NCI-H146 (cell line): ENCODE measurements at regions not wholly inside any gene's neighbourhood (a gene's known extent, or its start where the extent isn't known, plus 50 kb on each side); places are given as distances from the start of the nearest gene placed in this dataset.

ENCODE experiments used
- DNase-seq: peaks from one replicate; lab custom pipeline; 2025; lab: John Stamatoyannopoulos, UW

DNA sequence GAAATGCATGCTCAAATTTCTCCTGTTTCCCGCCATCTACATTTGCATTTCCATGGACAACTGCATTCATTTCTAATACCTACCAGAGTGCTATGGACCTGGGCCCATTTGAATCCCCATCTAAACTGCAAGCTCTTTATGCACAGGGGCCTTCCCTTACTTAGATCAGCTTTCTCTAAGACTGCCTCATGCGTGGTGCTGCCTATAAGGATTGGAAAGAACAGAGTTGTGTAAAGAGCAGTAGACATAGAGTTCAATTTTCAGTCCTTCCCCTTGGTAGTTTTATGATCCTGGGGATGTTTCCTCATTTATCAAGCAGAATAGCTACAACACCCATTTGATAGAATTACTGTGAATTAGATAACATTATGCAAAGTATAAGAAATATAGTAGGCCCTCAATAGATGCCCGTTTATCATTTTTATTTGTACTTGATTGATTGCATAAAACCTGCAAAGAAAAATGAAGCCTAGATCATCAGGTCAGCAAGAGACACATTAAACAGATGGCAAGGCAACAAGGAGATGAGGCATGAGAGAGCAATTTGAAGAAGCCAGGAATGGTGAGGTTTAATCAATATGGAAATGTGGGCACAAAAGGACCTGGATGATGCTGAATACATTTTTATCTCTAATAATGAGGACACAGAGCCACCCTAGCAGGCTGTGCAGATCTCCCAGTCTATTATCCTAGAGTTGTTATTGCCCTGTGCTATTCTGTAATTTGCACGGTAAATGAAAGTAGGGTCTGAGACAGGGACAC, 359.7 kb downstream of the FAM181B start:
- DNase-seq = no peak

- no peak for DNase-seq
Measured at GRCh38 chr11:82365351-82365750, 368.3 kb downstream of the FAM181B start.

DNA sequence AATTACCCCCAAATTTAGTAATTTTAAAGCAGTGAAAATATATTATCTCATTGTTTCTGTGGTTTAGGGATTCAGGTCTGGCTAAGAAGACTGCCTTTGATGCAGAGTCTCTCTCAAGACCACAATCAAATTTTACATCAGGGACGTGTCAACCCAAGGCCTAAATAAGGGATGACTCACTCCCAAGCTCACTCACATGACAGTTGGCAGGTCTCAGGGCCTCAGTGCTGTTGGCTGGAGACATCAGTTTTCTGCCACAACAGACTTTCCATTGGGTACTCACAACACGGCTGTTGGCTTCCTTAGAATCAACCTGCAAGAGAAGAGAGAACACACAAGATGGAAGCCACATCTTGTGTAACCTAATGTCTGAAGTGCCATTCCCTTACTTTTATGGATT, 377.3 kb downstream of the FAM181B start:
- DNase-seq = no peak

GRCh38 chr11:82355313-82355823, 378.3 kb downstream of the FAM181B start:
- no peak for DNase-seq

DNA sequence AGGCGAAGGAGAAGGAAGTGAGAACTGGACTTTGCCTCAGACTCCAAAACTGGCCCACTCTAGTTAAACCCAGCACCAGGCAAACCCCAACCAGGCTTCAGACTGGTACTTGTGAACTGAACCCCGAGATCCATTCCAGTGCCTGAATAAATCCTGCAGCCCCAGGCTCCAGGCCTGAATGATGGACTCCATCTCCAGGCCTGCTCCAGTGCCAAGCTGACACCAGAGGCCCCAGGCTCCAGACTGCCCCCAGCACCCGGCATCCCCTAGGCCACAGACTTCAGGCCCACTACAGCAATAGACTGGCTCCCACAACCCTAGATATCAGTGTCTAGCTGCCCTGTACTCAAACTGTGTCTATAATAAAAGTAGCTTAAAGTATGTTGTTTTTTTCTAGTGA, 406.8 kb downstream of the FAM181B start:
- DNase-seq = no peak

- DNase-seq = no peak
Measured at GRCh38 chr11:82321206-82321605, 412.5 kb downstream of the FAM181B start.

DNA sequence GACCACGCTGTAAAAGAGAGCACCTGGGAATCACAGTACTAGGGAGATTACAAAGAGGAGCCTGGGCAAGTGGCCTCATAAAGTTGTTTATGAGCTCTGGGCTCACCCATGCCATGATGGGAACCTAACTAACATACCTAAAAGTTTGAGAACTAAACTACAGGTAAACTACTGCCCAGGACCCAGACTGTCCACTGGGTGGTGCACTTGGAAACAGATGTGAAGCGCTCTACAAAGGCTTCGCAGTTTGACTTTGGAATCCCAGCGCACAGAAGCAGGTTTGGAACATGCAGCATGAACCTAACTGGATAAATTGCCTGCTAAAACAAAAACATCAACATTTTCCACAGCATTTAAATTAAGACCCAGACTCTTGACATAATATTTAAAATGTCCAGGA, 418.6 kb downstream of the FAM181B start:
- peak; percentile 11 for DNase-seq

DNA sequence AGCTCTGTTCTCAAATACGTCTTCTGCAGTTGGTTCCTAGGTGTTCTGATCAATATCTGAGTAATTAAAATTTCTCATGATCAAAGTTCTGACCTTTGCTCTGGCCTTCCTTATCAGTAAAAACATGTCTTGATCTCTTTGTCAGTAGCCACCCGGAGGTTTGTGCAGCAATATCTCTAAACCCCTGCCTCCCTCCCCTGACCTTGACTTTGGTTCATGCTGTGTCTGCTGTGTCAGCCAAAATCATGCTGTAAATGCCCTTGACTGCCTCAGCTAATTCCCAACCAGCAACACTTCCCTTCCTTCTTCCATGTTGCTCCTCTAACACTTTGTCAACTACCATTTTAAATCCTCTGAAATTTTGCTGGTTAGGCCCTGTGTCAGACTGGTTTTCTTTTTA, 424.7 kb downstream of the FAM181B start:
- no peak for DNase-seq

- no peak for DNase-seq
Measured at GRCh38 chr11:82305123-82305522, 428.5 kb downstream of the FAM181B start.

GRCh38 chr11:82303671-82304070, 430.0 kb downstream of the FAM181B start:
- no peak for DNase-seq

DNA sequence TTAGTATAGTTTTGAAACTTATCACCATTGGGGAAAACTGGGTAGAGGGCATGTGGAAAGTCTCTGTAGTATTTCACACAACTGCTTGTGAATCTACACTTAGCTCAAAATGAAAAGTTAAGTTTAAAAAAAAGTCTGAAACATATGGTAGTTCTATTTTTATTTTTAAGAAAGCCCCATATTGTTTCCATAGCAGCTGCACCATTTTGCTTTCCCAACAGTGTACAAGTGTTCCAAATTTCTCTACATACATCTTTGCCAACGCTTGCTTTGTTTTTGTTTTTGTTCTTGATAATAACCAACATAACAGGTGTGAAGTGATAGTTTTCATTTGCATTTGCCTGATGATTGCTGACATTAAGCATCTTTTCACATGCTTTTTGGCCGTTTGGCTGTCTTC, 445.2 kb downstream of the FAM181B start:
- DNase-seq = no peak

GRCh38 chr11:82270870-82271269, 462.8 kb downstream of the FAM181B start:
- DNase-seq = no peak

DNA sequence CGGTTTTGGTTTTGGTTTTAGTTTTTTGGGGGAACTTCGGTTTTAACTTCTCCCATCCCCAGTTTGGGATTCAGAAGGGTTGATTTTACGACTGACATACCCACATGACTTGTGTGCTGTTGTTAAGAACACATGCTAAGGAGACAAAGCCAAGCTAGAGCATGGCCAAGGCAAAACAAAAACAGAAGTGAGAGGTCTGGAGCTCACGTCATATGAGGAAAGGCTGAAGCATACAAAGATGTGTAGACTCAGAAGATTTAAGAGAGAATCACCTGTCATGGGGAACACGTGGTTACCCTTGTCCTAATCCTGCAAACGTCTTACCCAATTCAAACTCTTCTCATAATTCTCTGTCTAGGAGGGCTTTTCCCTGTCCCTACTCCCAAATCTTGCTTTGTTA, 465.0 kb downstream of the FAM181B start:
- no peak for DNase-seq

GRCh38 chr11:82267186-82267585, 466.5 kb downstream of the FAM181B start:
- no peak for DNase-seq

GRCh38 chr11:82261367-82261766, 472.3 kb downstream of the FAM181B start:
- DNase-seq = no peak

- no peak for DNase-seq
Measured at GRCh38 chr11:82250047-82250446, 483.6 kb downstream of the FAM181B start.

- DNase-seq = no peak
Measured at GRCh38 chr11:82246926-82247325, 486.7 kb downstream of the FAM181B start.

- DNase-seq = no peak
Measured at GRCh38 chr11:82239498-82239897, 494.2 kb downstream of the FAM181B start.

DNA sequence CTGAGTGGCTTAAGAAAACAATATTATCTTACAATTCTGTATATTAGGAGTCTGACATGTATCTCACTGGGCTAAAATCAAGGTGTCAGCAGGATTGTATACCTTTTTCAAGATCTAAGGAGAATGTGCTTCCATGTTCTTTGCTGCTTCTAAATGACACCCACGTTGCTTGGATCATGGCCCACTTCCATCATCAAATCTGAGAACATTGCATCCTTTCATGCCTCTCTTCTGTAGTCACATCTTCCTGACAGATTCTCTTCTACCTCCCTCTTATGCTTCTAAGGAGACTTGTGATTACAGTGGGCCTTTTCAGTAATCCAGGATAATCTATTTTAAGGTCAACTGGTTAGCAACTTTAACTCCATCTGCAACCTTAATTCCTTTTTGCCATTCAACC, 499.4 kb downstream of the FAM181B start:
- no peak for DNase-seq

GRCh38 chr11:82233201-82233600, 500.5 kb downstream of the FAM181B start:
- no peak for DNase-seq

- peak; percentile 1 for DNase-seq
Measured at GRCh38 chr11:82229341-82229740, 504.3 kb downstream of the FAM181B start.

GRCh38 chr11:82225930-82226329, 507.7 kb downstream of the FAM181B start:
- DNase-seq = no peak

GRCh38 chr11:82225502-82225901, 508.2 kb downstream of the FAM181B start:
- no peak for DNase-seq

- no peak for DNase-seq
Measured at GRCh38 chr11:82216927-82217570, 516.6 kb downstream of the FAM181B start.
